Motor neuron (in vitro differentiated cells): ENCODE measurements at regions not wholly inside any gene's neighbourhood (a gene's known extent, or its start where the extent isn't known, plus 50 kb on each side); places are given as distances from the start of the nearest gene placed in this dataset.
"Not testable (repeated sequence)": the region's sequence is repeated elsewhere in the genome, so short reads cannot be mapped to it uniquely, and the experiment has no call there.

Source experiments
- ATAC-seq, 8 experiments: fragments of 200-7000 bp; cut with Tn5 transposase; replicated peaks in 6 of 8; 2 replicates each; pipeline ENCODE4 v1.8.0; 2021; ENCODE audit warnings: mild to moderate bottlenecking in 8 of 8, moderate library complexity in 8 of 8
- H3K27ac ChIP-seq, 2 donors: fragments of 250-450 bp; sonication (Bioruptor Pico); 2 replicates each; pipeline ENCODE4 v1.9.0; 2021; ENCODE audit warnings: antibody characterized with exemption in 2 of 2, mild to moderate bottlenecking in 2 of 2, moderate library complexity in 1 of 2
- H3K4me1 ChIP-seq, 2 donors: fragments of 250-450 bp; sonication (Bioruptor Pico); replicated peaks in 1 of 2; 2 replicates each; pipeline ENCODE4 v1.6.1; 2021; ENCODE audit warnings: antibody characterized with exemption in 2 of 2, mild to moderate bottlenecking in 2 of 2, moderate library complexity in 1 of 2
- H3K4me3 ChIP-seq, 5 donors: fragments of 250-450 bp; sonication (Bioruptor Pico); 2 replicates each; pipeline ENCODE4 v1.9.0; 2021; ENCODE audit warnings: antibody characterized with exemption in 5 of 5, mild to moderate bottlenecking in 5 of 5, moderate library complexity in 4 of 5
- whole genome bisulfite sequencing, 10 experiments: fragments of 450-650 bp; shearing (Covaris generic); methylation state at CpG; one replicate each; pipeline ENCODE4 v1.0.0; 2022; 5-methylcytosine and 5-hydroxymethylcytosine counted together
- in situ Hi-C, 9 experiments: fragments of 400-800 bp; cut with MboI; loops; one replicate each; pipeline ENCODE4 v1.15.0; 2021; ENCODE audit warnings: low sequenced_read_pairs in 9 of 9, low pct_unique_long_range_greater_than_20kb in 2 of 9; ENCODE audit not compliant: unreplicated experiment in 9 of 9

GRCh38 chr1:29687601-29688244 is 451.4 kb downstream of the PTPRU start:
- in situ Hi-C loops: loop anchor here in 2 of 9 experiments (25.0 kb wide), 2 partner anchors 175 to 450 kb away; partner anchors contain the start of genes MECR (in 1 of the 2) and PTPRU (in 1 of the 2)
- peaks cover 17 to 33% of the 10 kb centered on the region in 2 donors for H3K4me1 ChIP-seq
- H3K27ac ChIP-seq: no peak overlapping the region
- 0 to 90% (median 54%) methylated on average over 1 to 4 of the region's 4 CpGs for WGBS, 10 experiments
- ATAC-seq: no peak
- H3K4me3 ChIP-seq: no peak overlapping the region

GRCh38 chr1:29687166-29687565 is 450.8 kb downstream of the PTPRU start:
- Histone ChIP-seq H3K4me3 (no peak overlapping the region), H3K4me1 (peaks cover 23 to 39% of the 10 kb centered on the region in 2 donors), H3K27ac (no peak overlapping the region)
- ATAC-seq: no peak
- 11 to 100% (median 66%) methylated on average over 1 to 3 of the region's 3 CpGs; no CpG with 5 or more reads in 1 of the 10 experiments for WGBS, 10 experiments
- in situ Hi-C loops: loop anchor here in 2 of 9 experiments (25.0 kb wide), 2 partner anchors 175 to 450 kb away; partner anchors contain the start of genes MECR (in 1 of the 2) and PTPRU (in 1 of the 2)

DNA sequence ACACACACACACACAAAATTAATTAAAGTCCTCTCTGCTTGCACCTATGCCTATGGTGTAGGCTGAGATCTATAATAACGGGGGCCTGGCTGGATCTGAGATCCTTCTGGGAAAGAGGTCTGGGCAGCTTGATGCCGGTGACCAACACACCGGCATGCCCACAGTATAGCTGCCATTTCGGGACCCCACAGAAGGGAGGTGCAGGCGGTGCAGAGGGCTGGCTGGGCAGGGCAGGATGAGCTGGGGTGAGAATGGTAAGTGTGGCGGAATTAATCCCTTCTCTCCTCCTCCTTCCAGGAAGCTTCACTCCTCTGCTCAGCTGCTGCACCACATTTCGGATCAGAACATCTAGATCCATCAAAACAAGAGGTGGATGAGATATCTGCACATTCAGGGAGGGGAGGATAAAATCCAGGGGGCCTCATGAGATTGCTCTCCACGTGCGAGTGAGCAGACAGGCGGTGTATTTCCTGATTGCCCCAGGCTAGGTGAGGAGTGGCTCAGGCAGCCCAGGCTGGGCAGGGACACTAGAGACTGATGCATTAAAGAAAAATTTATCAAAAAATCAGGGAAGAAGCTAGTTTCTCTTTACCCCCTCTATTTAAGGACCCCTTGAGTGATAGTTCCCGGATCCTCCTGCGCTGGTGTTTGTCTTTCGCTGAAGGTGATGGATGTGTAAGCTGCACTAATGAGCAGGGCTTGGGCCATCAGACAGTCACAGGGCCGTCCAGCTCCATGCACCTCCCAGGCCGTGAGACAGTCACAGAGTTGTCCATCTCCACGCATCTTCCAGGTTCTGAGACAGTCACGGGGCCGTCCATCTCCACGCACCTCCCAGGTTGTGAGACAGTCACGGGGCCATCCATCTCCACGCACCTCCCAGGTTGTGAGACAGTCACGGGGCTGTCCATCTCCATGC is 449.9 kb downstream of the PTPRU start:
- 0 to 100% (median 61%) methylated on average over 1 to 17 of the region's 22 CpGs for WGBS, 10 experiments
- H3K4me1 ChIP-seq: peaks cover 23 to 45% of the 10 kb centered on the region in 2 donors
- peak; percentile 9 to 78 (median 60) for ATAC-seq
- H3K4me3 ChIP-seq: no peak overlapping the region
- in situ Hi-C loops: loop anchor here in 2 of 9 experiments (25.0 kb wide), 2 partner anchors 174 to 449 kb away; partner anchors contain the start of genes MECR (in 1 of the 2) and PTPRU (in 1 of the 2)
- H3K27ac ChIP-seq: peak overlapping the region in 1 of 2 donors; percentile 47

DNA sequence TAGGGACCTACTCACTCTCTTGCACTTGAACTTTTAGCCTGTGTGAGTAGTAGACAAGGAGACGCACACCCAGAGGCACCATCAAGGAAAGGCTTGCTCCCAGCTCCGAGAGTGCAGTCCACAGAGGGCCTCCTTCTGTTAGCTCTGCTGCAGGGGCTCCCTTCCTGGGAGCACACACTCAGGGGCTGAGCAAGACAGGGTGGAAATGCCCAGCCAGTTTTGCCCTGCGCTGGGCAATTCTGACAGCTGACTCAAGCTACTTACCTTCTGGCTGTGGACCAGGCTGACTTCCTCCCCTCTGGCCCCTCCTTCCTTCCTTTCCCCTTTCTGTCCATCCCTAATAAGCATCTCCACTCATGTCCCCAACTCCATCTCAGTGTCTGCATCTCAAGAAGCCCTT is 449.1 kb downstream of the PTPRU start:
- H3K4me1 ChIP-seq: peaks cover 23 to 49% of the 10 kb centered on the region in 2 donors
- H3K27ac ChIP-seq: no peak overlapping the region
- WGBS, 10 experiments: 43 to 100% (median 78%) methylated on average over 1 to 2 of the region's 3 CpGs; no CpG with 5 or more reads in 5 of the 10 experiments
- ATAC-seq: no peak
- in situ Hi-C loops: loop anchor here in 2 of 9 experiments (25.0 kb wide), 2 partner anchors 173 to 448 kb away; partner anchors contain the start of genes MECR (in 1 of the 2) and PTPRU (in 1 of the 2)
- no peak overlapping the region for H3K4me3 ChIP-seq

DNA sequence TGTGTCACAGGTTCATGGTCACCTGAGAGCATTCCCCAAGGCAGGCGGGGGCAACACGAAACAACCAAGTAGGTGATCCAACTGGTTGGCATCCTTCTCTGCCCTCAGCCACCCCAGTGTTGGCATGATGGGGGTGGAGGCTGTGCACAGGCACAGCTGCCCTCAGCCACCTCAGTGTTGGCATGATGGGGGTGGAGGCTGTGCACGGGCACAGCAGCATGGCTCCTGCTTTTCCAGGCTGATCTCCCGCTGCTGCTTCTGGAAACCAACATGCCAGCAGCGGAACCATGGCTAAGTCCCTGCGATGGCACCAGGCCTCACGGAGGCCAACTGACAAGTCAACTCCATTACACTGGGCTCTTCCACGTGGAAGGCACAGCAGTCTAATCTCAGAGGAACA is 447.8 kb downstream of the PTPRU start:
- ATAC-seq: no peak
- Histone ChIP-seq H3K4me3 (no peak overlapping the region), H3K27ac (no peak overlapping the region), H3K4me1 (peaks cover 23 to 49% of the 10 kb centered on the region in 2 donors)
- in situ Hi-C loops: loop anchor here in 2 of 9 experiments (25.0 kb wide), 2 partner anchors 172 to 447 kb away; partner anchors contain the start of genes MECR (in 1 of the 2) and PTPRU (in 1 of the 2)
- WGBS, 10 experiments: 0 to 100% (median 82%) methylated on average over 1 to 6 of the region's 8 CpGs; no CpG with 5 or more reads in 3 of the 10 experiments

- Histone ChIP-seq H3K4me3 (no peak overlapping the region), H3K4me1 (peaks cover 23 to 46% of the 10 kb centered on the region in 2 donors), H3K27ac (peak overlapping the region; percentile 26 to 46)
- no peak for ATAC-seq
- WGBS, 10 experiments: 69 to 100% (median 73%) methylated on average over 2 to 4 of the region's 5 CpGs; no CpG with 5 or more reads in 4 of the 10 experiments
- in situ Hi-C loops: loop anchor here in 2 of 9 experiments (25.0 kb wide), 2 partner anchors 171 to 446 kb away; partner anchors contain the start of genes MECR (in 1 of the 2) and PTPRU (in 1 of the 2)
Measured at GRCh38 chr1:29683472-29683871, 447.1 kb downstream of the PTPRU start.

GRCh38 chr1:29682919-29683295 is 446.6 kb downstream of the PTPRU start:
- peak overlapping the region; percentile 26 to 46 for H3K27ac ChIP-seq
- in situ Hi-C loops: loop anchor here in 2 of 9 experiments (25.0 kb wide), 2 partner anchors 171 to 446 kb away; partner anchors contain the start of genes MECR (in 1 of the 2) and PTPRU (in 1 of the 2)
- peaks cover 23 to 45% of the 10 kb centered on the region in 2 donors for H3K4me1 ChIP-seq
- WGBS, 10 experiments: 0 to 80% (median 40%) methylated on average over 1 to 3 of the region's 3 CpGs; no CpG with 5 or more reads in 3 of the 10 experiments
- no peak overlapping the region for H3K4me3 ChIP-seq
- peak; percentile 60 to 86 (median 78) for ATAC-seq

GRCh38 chr1:29682171-29682918 is 446.0 kb downstream of the PTPRU start:
- H3K27ac ChIP-seq: peak overlapping the region; percentile 26 to 46
- in situ Hi-C loops: loop anchor here in 2 of 9 experiments (25.0 kb wide), 2 partner anchors 170 to 445 kb away; partner anchors contain the start of genes MECR (in 1 of the 2) and PTPRU (in 1 of the 2)
- 0 to 100% (median 33%) methylated on average over 1 to 9 of the region's 10 CpGs; no CpG with 5 or more reads in 1 of the 10 experiments for WGBS, 10 experiments
- ATAC-seq: peak in 7 of 8 experiments; percentile 29 to 86 (median 71)
- H3K4me3 ChIP-seq: no peak overlapping the region
- peaks cover 24 to 47% of the 10 kb centered on the region in 2 donors for H3K4me1 ChIP-seq

GRCh38 chr1:29681416-29681815 is 445.1 kb downstream of the PTPRU start:
- 63 to 90% methylated on average over 2 to 4 of the region's 6 CpGs; no CpG with 5 or more reads in 8 of the 10 experiments for WGBS, 10 experiments

DNA sequence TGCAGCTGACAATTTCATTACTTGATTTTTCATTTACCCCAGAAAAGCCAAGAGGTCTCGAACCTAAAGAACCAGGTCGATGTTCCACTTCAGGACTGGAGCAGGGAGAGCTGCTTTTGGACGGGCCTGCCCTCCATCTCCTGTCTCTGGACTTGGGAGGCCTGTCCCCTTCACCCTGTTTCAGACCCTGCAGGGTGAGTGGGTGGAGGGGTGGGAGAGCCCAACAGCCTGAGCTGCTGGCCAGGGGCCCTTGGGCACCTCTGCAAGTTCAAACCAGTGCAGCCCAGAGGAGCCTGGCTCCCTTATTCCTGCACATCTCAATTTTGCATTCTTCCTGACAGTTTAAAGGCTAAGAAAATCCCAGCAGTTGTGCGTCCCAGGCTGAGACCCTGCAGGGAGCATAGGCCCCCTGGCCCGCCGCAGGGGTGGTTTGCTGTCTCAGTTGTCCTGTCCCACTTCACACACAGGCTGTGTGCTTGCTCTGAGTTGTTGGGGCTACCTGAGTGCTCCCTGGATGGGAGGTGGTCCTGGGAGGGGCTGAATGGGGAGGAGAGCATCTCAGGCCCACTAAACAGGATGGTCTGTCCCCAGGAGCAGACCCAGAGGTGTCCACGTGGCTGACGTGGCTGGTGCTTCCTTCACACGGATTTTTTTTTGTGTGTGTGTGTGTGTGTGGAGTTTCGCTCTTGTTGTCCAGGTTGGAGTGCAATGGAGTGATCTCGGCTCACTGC is 443.7 kb downstream of the PTPRU start:
- WGBS, 10 experiments: 42 to 94% (median 76%) methylated on average over 1 to 7 of the region's 11 CpGs; no CpG with 5 or more reads in 4 of the 10 experiments
- H3K4me3 ChIP-seq: no peak overlapping the region
- peaks cover 22 to 44% of the 10 kb centered on the region in 2 donors for H3K4me1 ChIP-seq
- H3K27ac ChIP-seq: no peak overlapping the region
- no peak for ATAC-seq
- in situ Hi-C loops: loop anchor here in 2 of 9 experiments (25.0 kb wide), 2 partner anchors 168 to 443 kb away; partner anchors contain the start of genes MECR (in 1 of the 2) and PTPRU (in 1 of the 2)

More at GRCh38 chr1:29681416-29681815, 445.1 kb downstream of the PTPRU start:
- ATAC-seq, H3K27ac ChIP-seq, H3K4me3 ChIP-seq: not testable (repeated sequence)
- peaks cover 23 to 45% of the 10 kb centered on the region in 2 donors for H3K4me1 ChIP-seq
- in situ Hi-C loops: loop anchor here in 2 of 9 experiments (25.0 kb wide), 2 partner anchors 169 to 444 kb away; partner anchors contain the start of genes MECR (in 1 of the 2) and PTPRU (in 1 of the 2)

GRCh38 chr1:29679316-29679715 is 443.0 kb downstream of the PTPRU start:
- in situ Hi-C loops: loop anchor here in 2 of 9 experiments (25.0 kb wide), 2 partner anchors 167 to 442 kb away; partner anchors contain the start of genes MECR (in 1 of the 2) and PTPRU (in 1 of the 2)
- Histone ChIP-seq H3K4me3 (no peak overlapping the region), H3K4me1 (peaks cover 22 to 42% of the 10 kb centered on the region in 2 donors), H3K27ac (no peak overlapping the region)
- WGBS, 10 experiments: 80 to 100% (median 96%) methylated on average over 1 to 4 of the region's 5 CpGs; no CpG with 5 or more reads in 7 of the 10 experiments
- no peak for ATAC-seq
